H9 (cell line): ENCODE measurements at regions not wholly inside any gene's neighbourhood (a gene's known extent, or its start where the extent isn't known, plus 50 kb on each side); places are given as distances from the start of the nearest gene placed in this dataset.

Experiments
- DNase-seq: peaks from one replicate; pipeline ENCODE4 v3.0.0-alpha.2; 2017
- H2AFZ ChIP-seq: one replicate; pipeline ENCODE4 v1.6.1; 2013; ENCODE audit warnings: mild to moderate bottlenecking, low read length, control low read depth, moderate library complexity
- H2AK5ac ChIP-seq: 2 replicates; pipeline ENCODE4 v1.6.1; 2013; ENCODE audit warnings: low read length, control low read depth, mixed read lengths; ENCODE audit not compliant: insufficient read length
- H2BK120ac ChIP-seq: one replicate; pipeline ENCODE4 v1.6.1; 2013; ENCODE audit warnings: low read depth, mild to moderate bottlenecking, low read length, control low read depth, inconsistent platforms; ENCODE audit not compliant: poor library complexity, severe bottlenecking
- H2BK12ac ChIP-seq: 2 replicates; pipeline ENCODE4 v1.6.1; 2013; ENCODE audit warnings: low read length, control low read depth, mixed read lengths, low read depth; ENCODE audit not compliant: insufficient read length
- H2BK15ac ChIP-seq: 2 replicates; pipeline ENCODE4 v1.6.1; 2013; ENCODE audit warnings: low read depth, low read length, control low read depth
- H2BK20ac ChIP-seq: one replicate; pipeline ENCODE4 v1.6.1; 2013; ENCODE audit warnings: low read depth, mild to moderate bottlenecking, low read length, control low read depth, inconsistent platforms; ENCODE audit not compliant: poor library complexity, severe bottlenecking
- H2BK5ac ChIP-seq: 2 replicates; pipeline ENCODE4 v1.6.1; 2013; ENCODE audit warnings: low read length, control low read depth, mixed read lengths; ENCODE audit not compliant: insufficient read length
- H3K14ac ChIP-seq: 2 replicates; pipeline ENCODE4 v1.6.1; 2013; ENCODE audit warnings: low read length, control low read depth; ENCODE audit not compliant: insufficient read depth
- H3K18ac ChIP-seq: 2 replicates; pipeline ENCODE4 v1.6.1; 2013; ENCODE audit warnings: low read depth, mild to moderate bottlenecking, mixed read lengths, low read length, control low read depth; ENCODE audit not compliant: insufficient read length
- H3K23ac ChIP-seq: 2 replicates; pipeline ENCODE4 v1.6.1; 2013; ENCODE audit warnings: low read length, control low read depth, mixed read lengths, low read depth; ENCODE audit not compliant: insufficient read length
- H3K23me2 ChIP-seq: 2 replicates; pipeline ENCODE4 v1.6.1; 2013; ENCODE audit warnings: low read depth, mild to moderate bottlenecking, mixed read lengths, low read length, control low read depth; ENCODE audit not compliant: insufficient read length, poor library complexity, severe bottlenecking
- H3K27ac ChIP-seq: 2 replicates; pipeline ENCODE4 v1.5.1; 2013; ENCODE audit warnings: low read length, control low read depth, mixed read lengths, low read depth; ENCODE audit not compliant: insufficient read length
- H3K27me3 ChIP-seq: 2 replicates; pipeline ENCODE4 v1.6.1; 2013; ENCODE audit warnings: low read length, control low read depth, inconsistent platforms; ENCODE audit not compliant: insufficient read depth
- H3K4ac ChIP-seq: 2 replicates; pipeline ENCODE4 v1.6.1; 2013; ENCODE audit warnings: low read depth, mild to moderate bottlenecking, control low read depth, inconsistent platforms, low read length, moderate library complexity
- H3K4me1 ChIP-seq: 2 replicates; pipeline ENCODE4 v1.6.1; 2013; ENCODE audit warnings: low read length, control low read depth, inconsistent platforms; ENCODE audit not compliant: insufficient read depth
- H3K4me2 ChIP-seq: 2 replicates; pipeline ENCODE4 v1.6.1; 2013; ENCODE audit warnings: low read length, control low read depth, mixed read lengths; ENCODE audit not compliant: insufficient read length, insufficient read depth
- H3K56ac ChIP-seq: 2 replicates; pipeline ENCODE4 v1.6.1; 2013; ENCODE audit warnings: low read depth, mild to moderate bottlenecking, mixed read lengths, low read length, control low read depth; ENCODE audit not compliant: insufficient read length
- H3K79me1 ChIP-seq: 2 replicates; pipeline ENCODE4 v1.6.1; 2013; ENCODE audit warnings: low read depth, mild to moderate bottlenecking, moderate library complexity, low read length, control low read depth, inconsistent platforms; ENCODE audit not compliant: insufficient read depth, poor library complexity, severe bottlenecking
- H3K79me2 ChIP-seq: 2 replicates; pipeline ENCODE4 v1.6.1; 2013; ENCODE audit warnings: low read length, control low read depth, inconsistent platforms; ENCODE audit not compliant: insufficient read depth
- H3K9ac ChIP-seq: 2 replicates; pipeline ENCODE4 v1.6.1; 2013; ENCODE audit warnings: low read length, control low read depth, mixed read lengths; ENCODE audit not compliant: insufficient read length; ENCODE audit errors: extremely low read depth
- H3K9me3 ChIP-seq: one replicate; pipeline ENCODE4 v1.6.1; 2013; ENCODE audit warnings: low read depth, low read length, inconsistent platforms; ENCODE audit not compliant: control insufficient read depth
- H3T11ph ChIP-seq: one replicate; pipeline ENCODE4 v1.6.1; 2013; ENCODE audit warnings: mild to moderate bottlenecking, low read length, control low read depth, inconsistent platforms
- H4K20me1 ChIP-seq: one replicate; pipeline ENCODE4 v1.6.1; 2013; ENCODE audit not compliant: control insufficient read depth, insufficient read length, insufficient read depth
- H4K5ac ChIP-seq: 2 replicates; pipeline ENCODE4 v1.6.1; 2013; ENCODE audit warnings: low read depth, mild to moderate bottlenecking, mixed read lengths, low read length, control low read depth; ENCODE audit not compliant: insufficient read length
- H4K8ac ChIP-seq: replicated peaks from 2 replicates; pipeline ENCODE4 v1.6.1; 2013; ENCODE audit warnings: low read length, control low read depth, mixed read lengths, low read depth; ENCODE audit not compliant: insufficient read length
- H4K91ac ChIP-seq: 2 replicates; pipeline ENCODE4 v1.6.1; 2013; ENCODE audit warnings: low read depth, mild to moderate bottlenecking, moderate library complexity, mixed read lengths, low read length, control low read depth; ENCODE audit not compliant: insufficient read length
- H3K27ac Mint-ChIP-seq, 3 experiments: 2 replicates in 2 of 3; 3 replicates in 1 of 3; pipeline ENCODE4 v1.8.0; 2020 to 2021; ENCODE audit warnings: mixed read lengths in 3 of 3, mild to moderate bottlenecking in 1 of 3, moderate library complexity in 1 of 3
- H3K27me3 Mint-ChIP-seq: 2 replicates; pipeline ENCODE4 v1.8.0; 2021; ENCODE audit warnings: low read depth, mild to moderate bottlenecking, moderate library complexity, mixed read lengths
- H3K36me3 Mint-ChIP-seq, 3 experiments: 2 replicates in 2 of 3; 3 replicates in 1 of 3; pipeline ENCODE4 v1.8.0; 2020 to 2021; ENCODE audit warnings: low read depth in 3 of 3, mixed read lengths in 3 of 3; ENCODE audit not compliant: insufficient read depth in 1 of 3
- H3K4me1 Mint-ChIP-seq, 2 experiments: 2 replicates each; pipeline ENCODE4 v1.8.0; 2020; ENCODE audit warnings: mixed read lengths in 2 of 2
- H3K4me3 Mint-ChIP-seq, 2 experiments: 2 replicates in 1 of 2; 3 replicates in 1 of 2; pipeline ENCODE4 v1.8.0; 2020 to 2021; ENCODE audit warnings: mild to moderate bottlenecking in 2 of 2, mixed read lengths in 2 of 2, moderate library complexity in 1 of 2
- H3K9me3 Mint-ChIP-seq, 2 experiments: 2 replicates in 1 of 2; 3 replicates in 1 of 2; pipeline ENCODE4 v1.8.0; 2020; ENCODE audit warnings: mild to moderate bottlenecking in 2 of 2, mixed read lengths in 2 of 2, moderate library complexity in 1 of 2
- CTCF ChIP-seq: fragments of 200-600 bp; sonication (generic); conservative IDR thresholded peaks from 3 replicates; pipeline ENCODE4 v1.8.0; 2021; ENCODE audit warnings: antibody characterized with exemption, mild to moderate bottlenecking
- WGBS: extraction: QIAGEN DNeasy Blood & Tissue Kit; methylation state at CpG from one replicate; pipeline ENCODE4 v1.1.7; 2013; ENCODE audit warnings: missing lambda C conversion rate, low lambda C conversion rate, mixed read lengths; ENCODE audit not compliant: insufficient read length; ENCODE audit errors: extremely low coverage; 5-methylcytosine and 5-hydroxymethylcytosine counted together

GRCh38 chr10:78764846-78765430 lies 303.8 kb upstream of the ZMIZ1 start:
- Mint-ChIP-seq H3K36me3 (no peaks in the 10 kb centered on the region), H3K9me3 (no peaks in the 10 kb centered on the region), H3K4me3 (no peak overlapping the region), H3K27ac (no peak overlapping the region), H3K4me1 (peaks cover 7 to 20% of the 10 kb centered on the region in 2 experiments), H3K27me3 (peaks cover 21% of the 10 kb centered on the region)
- Histone ChIP-seq H3K27ac (no peak overlapping the region), H4K8ac (no peak overlapping the region), H2BK15ac (no peak overlapping the region), H3K4ac (no peak overlapping the region), H3K79me1 (no peaks in the 10 kb centered on the region), H3K27me3 (no peaks in the 10 kb centered on the region), H2BK20ac (no peak overlapping the region), H2BK5ac (no peak overlapping the region), H2AFZ (no peak overlapping the region), H3K56ac (no peak overlapping the region), H3K18ac (no peak overlapping the region), H3K4me1 (no peaks in the 10 kb centered on the region), H4K20me1 (no peaks in the 10 kb centered on the region), H2BK12ac (no peak overlapping the region), H3T11ph (no peak overlapping the region), H2AK5ac (no peak overlapping the region), H3K4me2 (no peak overlapping the region), H3K23ac (no peak overlapping the region), H3K9me3 (no peaks in the 10 kb centered on the region), H3K79me2 (no peaks in the 10 kb centered on the region), H3K14ac (no peak overlapping the region), H3K23me2 (no peaks in the 10 kb centered on the region), H2BK120ac (no peak overlapping the region), H3K9ac (no peak overlapping the region), H4K5ac (no peak overlapping the region), H4K91ac (no peak overlapping the region)
- no peak for TF ChIP-seq CTCF
- DNase-seq: no peak
- WGBS: no CpG with 5 or more reads among the region's 4 CpGs
